GM12878 (cell line): ENCODE measurements at regions not wholly inside any gene's neighbourhood (a gene's known extent, or its start where the extent isn't known, plus 50 kb on each side); places are given as distances from the start of the nearest gene placed in this dataset.

Experiments used
- ATAC-seq: fragments of 200-7000 bp; cut with Tn5 transposase; 3 replicates; pipeline ENCODE4 v1.9.1; 2020; ENCODE audit warnings: mild to moderate bottlenecking, moderate library complexity
- BruUV-seq: library from RNA; stranded (reverse); fragments of 400-500 nt; replicated peaks from 2 replicates; lab custom pipeline; 2021; lab: Mats Ljungman, UMichigan
- CTCF ChIA-PET: fragments of 300-600 bp; sonication (Branson Sonifier 250); formaldehyde crosslinking; extraction: SDS; loops from one replicate; lab custom pipeline; 2021; ENCODE audit warnings: inconsistent platforms; lab: Yijun Ruan, JAX
- POLR2A ChIA-PET: fragments of 350-600 bp; formaldehyde crosslinking; extraction: SDS; loops from one replicate; lab custom pipeline; 2021; ENCODE audit warnings: inconsistent platforms; lab: Charles Lee
- RAD21 ChIA-PET: fragments of 300-600 bp; sonication (Branson Sonifier 250); formaldehyde crosslinking; loops from one replicate; lab custom pipeline; 2023; ENCODE audit warnings: antibody characterized with exemption; ENCODE audit not compliant: unreplicated experiment; lab: Charles Lee
- SMC1A ChIA-PET: fragments of 300-600 bp; sonication (Branson Sonifier 250); formaldehyde crosslinking; loops from one replicate; lab custom pipeline; 2023; ENCODE audit not compliant: unreplicated experiment, uncharacterized antibody; lab: Charles Lee
- DNase-seq: peaks from one replicate; pipeline ENCODE4 v3.0.0-alpha.2; 2011; ENCODE audit warnings: low read depth, low spot score
- FAIRE-seq: peaks from 3 replicates; lab custom pipeline; 2011; peaks lifted over from hg19 to GRCh38; lab: Jason Lieb, UNC
- H2AFZ ChIP-seq: 2 replicates; pipeline ENCODE4 v1.6.0; 2011; ENCODE audit warnings: low read depth, low read length, control low read depth; ENCODE audit not compliant: control insufficient read depth
- H3K27ac ChIP-seq: 2 replicates; pipeline ENCODE4 v1.5.1; 2011; ENCODE audit warnings: control low read depth; ENCODE audit not compliant: control insufficient read depth, insufficient read depth
- H3K27me3 ChIP-seq, 2 experiments: replicated peaks in 1 of 2; 2 replicates each; pipeline versions ENCODE4 v1.6.0 to v1.6.1; 2011; ENCODE audit warnings: low read length in 1 of 2; ENCODE audit not compliant: control insufficient read depth in 2 of 2, insufficient read depth in 2 of 2
- H3K36me3 ChIP-seq, 2 experiments: 2 replicates each; pipeline ENCODE4 v1.5.1; 2011; ENCODE audit warnings: low read length in 1 of 2; ENCODE audit not compliant: control insufficient read depth in 2 of 2, insufficient read depth in 2 of 2
- H3K4me1 ChIP-seq: 2 replicates; pipeline ENCODE4 v1.6.1; 2011; ENCODE audit warnings: mild to moderate bottlenecking, low read length, moderate library complexity, mixed read lengths; ENCODE audit not compliant: control insufficient read depth, insufficient read depth
- H3K4me2 ChIP-seq: 2 replicates; pipeline ENCODE4 v1.6.0; 2011; ENCODE audit warnings: control low read depth; ENCODE audit not compliant: control insufficient read depth, insufficient read depth
- H3K4me3 ChIP-seq: fragments of 200-600 bp; sonication (generic); 2 replicates; pipeline ENCODE4 v1.5.1; 2016
- H3K79me2 ChIP-seq: 2 replicates; pipeline ENCODE4 v1.6.0; 2011; ENCODE audit warnings: low read length; ENCODE audit not compliant: control insufficient read depth, insufficient read depth
- H3K9ac ChIP-seq: 2 replicates; pipeline ENCODE4 v1.8.0; 2011; ENCODE audit warnings: low read length, control low read depth, mixed read lengths; ENCODE audit not compliant: control insufficient read depth, insufficient read depth
- H3K9me3 ChIP-seq: replicated peaks from 3 replicates; pipeline ENCODE4 v1.5.1; 2011; ENCODE audit warnings: mild to moderate bottlenecking, low read length; ENCODE audit not compliant: control insufficient read depth, insufficient read depth
- H4K20me1 ChIP-seq: 2 replicates; pipeline ENCODE4 v1.6.0; 2011; ENCODE audit not compliant: control insufficient read depth, insufficient read depth
- GABPA ChIP-seq: IDR thresholded peaks from 2 replicates; pipeline ENCODE4 v1.6.1; 2014; ENCODE audit warnings: antibody characterized with exemption, low read depth, mild to moderate bottlenecking, inconsistent platforms
- MEF2A ChIP-seq: IDR thresholded peaks from 2 replicates; pipeline ENCODE4 v1.6.1; 2011; ENCODE audit warnings: low read depth, mild to moderate bottlenecking, low read length, moderate library complexity; ENCODE audit not compliant: insufficient read depth
- ZNF384 ChIP-seq: IDR thresholded peaks from 2 replicates; pipeline ENCODE4 v1.6.1; 2012; ENCODE audit warnings: low read depth, mild to moderate bottlenecking, low read length, improper control_type of control experiment, borderline replicate concordance
- WGBS: methylation state at CpG from one replicate; pipeline ENCODE4 v1.1.6; 2016; ENCODE audit warnings: low lambda C conversion rate; ENCODE audit not compliant: insufficient replicate concordance, insufficient coverage; ENCODE audit errors: missing lambda C conversion rate; 5-methylcytosine and 5-hydroxymethylcytosine counted together
- in situ Hi-C: fragments of 300-500 bp; cut with MboI; formaldehyde crosslinking; loops from 9 replicates; pipeline ENCODE4 v1.14.3; 2018; ENCODE audit warnings: mixed read lengths
- intact Hi-C: fragments of 100-400 bp; cut with micrococcal nuclease; formaldehyde crosslinking; loops from one replicate; pipeline ENCODE4 v1.14.2; 2022; ENCODE audit not compliant: unreplicated experiment
- TF ChIP-seq, protein P1 (sequence below): IDR thresholded peaks from 2 replicates; pipeline ENCODE4 v1.6.1; 2011; ENCODE audit warnings: borderline replicate concordance, low read depth, mild to moderate bottlenecking, moderate library complexity, low read length; ENCODE audit not compliant: insufficient read depth, poor library complexity, severe bottlenecking

DNA sequence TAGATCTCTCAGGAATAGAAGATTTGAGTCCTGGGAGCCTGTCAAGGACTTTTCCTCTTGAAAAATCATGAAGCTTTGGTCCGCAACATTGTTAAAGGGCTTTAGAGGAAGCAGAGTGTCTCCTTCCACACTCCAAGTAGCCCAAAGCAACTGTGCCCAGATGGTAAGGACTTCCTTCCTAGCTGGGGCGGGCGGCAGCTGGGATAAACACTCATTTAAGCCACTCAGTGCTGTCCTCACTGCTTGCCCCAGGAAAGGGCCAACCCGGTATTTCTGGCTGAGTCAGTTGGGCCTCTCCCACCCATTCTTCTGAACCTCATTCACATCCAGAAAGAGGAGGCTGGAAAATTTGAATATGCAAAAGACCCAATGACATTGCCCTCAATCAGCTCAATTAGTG lies 144.3 kb downstream of the CHIC2 start:
- TF ChIP-seq GABPA: no peak
- TF ChIP-seq MEF2A: no peak
- H3K27me3 ChIP-seq: 0 out of 4 replicates have a peak, but pooled peaks cover 0 to 2% of the 10 kb centered on the region in 2 experiments
- DNase-seq (no peak), ATAC-seq (no peak), FAIRE-seq (no peak)
- H3K4me3 ChIP-seq: no peak overlapping the region
- intact Hi-C loops: no loop called here
- no peaks in the 10 kb centered on the region for H4K20me1 ChIP-seq
- CTCF ChIA-PET: interaction anchor here (1.0 to 2.5 kb wide), 4 partner anchors 8 to 314 kb away, joined by 3 to 14 read pairs (median 8); no protein-coding TSS in a partner anchor
- no peak overlapping the region for H2AFZ ChIP-seq
- no peaks in the 10 kb centered on the region for H3K9me3 ChIP-seq
- no peak overlapping the region for H3K9ac ChIP-seq
- POLR2A ChIA-PET: interaction anchor here (1.4 kb wide), 1 partner anchor 15 kb away, joined by 3 read pairs; no protein-coding TSS in a partner anchor
- no peaks in the 10 kb centered on the region for H3K36me3 ChIP-seq
- BruUV-seq: no TSS peak
- RAD21 ChIA-PET: interaction anchor here (0.9 to 1.0 kb wide), 2 partner anchors 10 to 12 kb away, joined by 3 read pairs; no protein-coding TSS in a partner anchor
- no peaks in the 10 kb centered on the region for H3K79me2 ChIP-seq
- in situ Hi-C loops: loop anchor here (10.0 kb wide), 1 partner anchor 725 kb away; no protein-coding TSS in a partner anchor
- no peak overlapping the region for H3K27ac ChIP-seq
- 4% methylated on average over 3 of the region's 4 CpGs for WGBS
- SMC1A ChIA-PET: interaction anchor here (0.8 to 1.0 kb wide), 2 partner anchors 10 to 935 kb away, joined by 3 read pairs; no protein-coding TSS in a partner anchor
- no peak overlapping the region for H3K4me2 ChIP-seq
- H3K4me1 ChIP-seq: no peaks in the 10 kb centered on the region

DNA sequence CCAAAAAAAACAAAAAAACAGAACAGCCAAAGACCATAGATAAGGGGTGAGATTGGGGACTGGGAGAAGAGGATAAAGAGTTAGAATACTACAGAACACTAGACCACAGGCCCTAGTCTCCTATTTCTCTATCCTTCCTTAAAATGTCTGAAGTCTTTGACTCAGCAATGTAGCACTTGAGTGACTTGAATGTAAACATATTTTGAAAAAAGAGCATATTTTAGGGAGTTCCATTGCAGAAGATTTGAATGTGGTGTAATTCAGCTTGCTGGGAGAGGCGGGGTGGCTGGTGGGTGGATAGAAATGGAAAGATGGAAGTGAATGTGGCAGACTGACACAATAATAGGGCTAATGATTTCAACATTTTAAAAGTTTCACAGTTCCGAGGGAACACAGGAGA lies 144.9 kb downstream of the CHIC2 start:
- SMC1A ChIA-PET: no interaction called here
- in situ Hi-C loops: no loop called here

More for the DNA sequence above, 144.9 kb downstream of the CHIC2 start:
- H3K9me3 ChIP-seq: no peaks in the 10 kb centered on the region
- H3K27ac ChIP-seq: no peak overlapping the region
- RAD21 ChIA-PET: no interaction called here
- no peaks in the 10 kb centered on the region for H3K79me2 ChIP-seq
- TF ChIP-seq ZNF384: no peak
- TF ChIP-seq, protein P1, sequence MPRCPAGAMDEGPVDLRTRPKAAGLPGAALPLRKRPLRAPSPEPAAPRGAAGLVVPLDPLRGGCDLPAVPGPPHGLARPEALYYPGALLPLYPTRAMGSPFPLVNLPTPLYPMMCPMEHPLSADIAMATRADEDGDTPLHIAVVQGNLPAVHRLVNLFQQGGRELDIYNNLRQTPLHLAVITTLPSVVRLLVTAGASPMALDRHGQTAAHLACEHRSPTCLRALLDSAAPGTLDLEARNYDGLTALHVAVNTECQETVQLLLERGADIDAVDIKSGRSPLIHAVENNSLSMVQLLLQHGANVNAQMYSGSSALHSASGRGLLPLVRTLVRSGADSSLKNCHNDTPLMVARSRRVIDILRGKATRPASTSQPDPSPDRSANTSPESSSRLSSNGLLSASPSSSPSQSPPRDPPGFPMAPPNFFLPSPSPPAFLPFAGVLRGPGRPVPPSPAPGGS: no peak
- ATAC-seq (no peak), DNase-seq (no peak), FAIRE-seq (no peak)
- WGBS: 44% methylated on average over 2 of the region's 2 CpGs
- CTCF ChIA-PET: interaction anchor here (0.9 to 2.5 kb wide), 5 partner anchors 9 to 315 kb away, joined by 3 to 14 read pairs (median 7); no protein-coding TSS in a partner anchor
- intact Hi-C loops: no loop called here
- BruUV-seq: no TSS peak
- H3K27me3 ChIP-seq: 0 out of 4 replicates have a peak, but pooled peaks cover 0 to 2% of the 10 kb centered on the region in 2 experiments
- POLR2A ChIA-PET: no interaction called here
- H2AFZ ChIP-seq: no peak overlapping the region
- no peaks in the 10 kb centered on the region for H4K20me1 ChIP-seq
- H3K4me2 ChIP-seq: no peak overlapping the region
- no peak overlapping the region for H3K9ac ChIP-seq
- no peaks in the 10 kb centered on the region for H3K4me1 ChIP-seq
- H3K36me3 ChIP-seq: no peaks in the 10 kb centered on the region
- H3K4me3 ChIP-seq: no peak overlapping the region
